Stimulated activated memory B cell treated with anti-CD40 and anti-IgM and Interleukin-4, amounts not matched to agents 10 μg/mL and 1 μg/mL and 100 μg/mL, for 72 hours (primary cell): ENCODE measurements at regions not wholly inside any gene's neighbourhood (a gene's known extent, or its start where the extent isn't known, plus 50 kb on each side); places are given as distances from the start of the nearest gene placed in this dataset.
"Not testable (repeated sequence)": the region's sequence is repeated elsewhere in the genome, so short reads cannot be mapped to it uniquely, and the experiment has no call there.

Experiments
- ATAC-seq: fragments of 150-1000 bp; cut with Tn5 transposase; 2 replicates; pipeline ENCODE4 v1.10.0; 2021
- H3K27ac Mint-ChIP-seq: one replicate; pipeline ENCODE4 v1.8.0; 2022; ENCODE audit warnings: mild to moderate bottlenecking, mixed read lengths
- H3K27me3 Mint-ChIP-seq: one replicate; pipeline ENCODE4 v1.8.0; 2022; ENCODE audit warnings: mixed read lengths
- H3K36me3 Mint-ChIP-seq: one replicate; pipeline ENCODE4 v1.8.0; 2022; ENCODE audit warnings: mixed read lengths
- H3K4me1 Mint-ChIP-seq: one replicate; pipeline ENCODE4 v1.8.0; 2022; ENCODE audit warnings: mixed read lengths
- H3K4me3 Mint-ChIP-seq: one replicate; pipeline ENCODE4 v1.8.0; 2022; ENCODE audit warnings: mild to moderate bottlenecking, moderate library complexity, mixed read lengths
- H3K9me3 Mint-ChIP-seq: one replicate; pipeline ENCODE4 v1.8.0; 2022; ENCODE audit warnings: mixed read lengths

GRCh38 chrX:46244451-46244850 lies 300.8 kb downstream of the ZNF674 start:
- Mint-ChIP-seq H3K36me3 (no peaks in the 10 kb centered on the region), H3K27ac (no peak overlapping the region), H3K4me3 (no peak overlapping the region), H3K9me3 (no peaks in the 10 kb centered on the region), H3K27me3 (no peaks in the 10 kb centered on the region), H3K4me1 (no peaks in the 10 kb centered on the region)
- ATAC-seq: no peak

- no peak overlapping the region for H3K4me3 Mint-ChIP-seq
- no peaks in the 10 kb centered on the region for H3K36me3 Mint-ChIP-seq
- ATAC-seq: no peak
- H3K27ac Mint-ChIP-seq: no peak overlapping the region
- no peaks in the 10 kb centered on the region for H3K27me3 Mint-ChIP-seq
- H3K4me1 Mint-ChIP-seq: no peaks in the 10 kb centered on the region
- H3K9me3 Mint-ChIP-seq: no peaks in the 10 kb centered on the region
These were observed 308.8 kb downstream of the ZNF674 start for GRCh38 chrX:46236411-46236810.

GRCh38 chrX:46235778-46236177 lies 309.4 kb downstream of the ZNF674 start:
- no peak overlapping the region for H3K27ac Mint-ChIP-seq
- H3K9me3 Mint-ChIP-seq: no peaks in the 10 kb centered on the region
- no peaks in the 10 kb centered on the region for H3K27me3 Mint-ChIP-seq
- no peak for ATAC-seq
- H3K4me1 Mint-ChIP-seq: no peaks in the 10 kb centered on the region
- no peaks in the 10 kb centered on the region for H3K36me3 Mint-ChIP-seq
- no peak overlapping the region for H3K4me3 Mint-ChIP-seq

DNA sequence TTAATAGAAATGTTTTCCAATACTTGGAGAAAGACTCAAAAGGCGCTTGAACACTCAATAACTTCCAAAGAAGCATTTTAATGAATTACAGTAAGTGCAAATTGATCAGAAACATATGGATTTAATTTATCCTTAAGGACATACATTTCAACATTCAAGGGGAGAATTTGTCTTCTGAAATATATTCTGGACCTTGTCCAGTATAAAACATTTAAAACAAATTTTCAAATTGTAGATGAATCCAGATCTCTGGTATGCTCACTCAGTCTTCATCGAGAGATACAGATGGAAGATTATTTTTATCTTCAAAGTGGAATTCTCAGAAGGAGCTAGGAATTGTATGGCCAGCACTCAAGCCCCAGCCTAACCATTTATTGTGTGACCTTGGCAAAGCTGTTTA lies 310.4 kb downstream of the ZNF674 start:
- Mint-ChIP-seq H3K9me3 (no peaks in the 10 kb centered on the region), H3K27ac (no peak overlapping the region), H3K27me3 (no peaks in the 10 kb centered on the region), H3K36me3 (no peaks in the 10 kb centered on the region), H3K4me3 (no peak overlapping the region), H3K4me1 (no peaks in the 10 kb centered on the region)
- ATAC-seq: no peak

- Mint-ChIP-seq H3K9me3 (no peaks in the 10 kb centered on the region), H3K4me1 (no peaks in the 10 kb centered on the region), H3K27me3 (no peaks in the 10 kb centered on the region), H3K36me3 (no peaks in the 10 kb centered on the region), H3K27ac (no peak overlapping the region), H3K4me3 (no peak overlapping the region)
- no peak for ATAC-seq
These were observed 316.8 kb downstream of the ZNF674 start for GRCh38 chrX:46228389-46228788.

DNA sequence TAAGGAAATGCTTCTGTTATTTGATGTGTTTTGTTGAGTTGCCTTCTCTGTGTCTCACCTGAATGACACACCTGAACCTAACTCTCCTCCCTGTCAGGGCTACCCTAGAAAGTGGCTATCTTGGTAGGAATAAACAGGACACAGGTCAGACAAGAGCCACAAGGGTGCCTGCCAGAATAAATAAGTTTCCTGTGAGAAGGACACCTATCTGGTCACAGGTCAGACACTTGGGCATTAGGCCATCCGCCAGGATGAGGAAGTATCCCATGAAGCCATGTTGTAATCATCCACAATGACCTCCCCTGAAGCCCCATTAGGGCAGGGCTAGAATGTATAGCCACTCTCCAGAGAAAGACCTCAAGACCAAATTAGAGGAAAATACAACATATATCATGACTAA lies 318.8 kb downstream of the ZNF674 start:
- Mint-ChIP-seq H3K27ac (no peak overlapping the region), H3K27me3 (no peaks in the 10 kb centered on the region), H3K4me1 (no peaks in the 10 kb centered on the region), H3K9me3 (no peaks in the 10 kb centered on the region), H3K36me3 (no peaks in the 10 kb centered on the region), H3K4me3 (no peak overlapping the region)
- ATAC-seq: no peak

GRCh38 chrX:46223499-46223898 lies 321.7 kb downstream of the ZNF674 start:
- H3K4me1 Mint-ChIP-seq, H3K36me3 Mint-ChIP-seq, H3K4me3 Mint-ChIP-seq, ATAC-seq, H3K27me3 Mint-ChIP-seq, H3K9me3 Mint-ChIP-seq, H3K27ac Mint-ChIP-seq: not testable (repeated sequence)

DNA sequence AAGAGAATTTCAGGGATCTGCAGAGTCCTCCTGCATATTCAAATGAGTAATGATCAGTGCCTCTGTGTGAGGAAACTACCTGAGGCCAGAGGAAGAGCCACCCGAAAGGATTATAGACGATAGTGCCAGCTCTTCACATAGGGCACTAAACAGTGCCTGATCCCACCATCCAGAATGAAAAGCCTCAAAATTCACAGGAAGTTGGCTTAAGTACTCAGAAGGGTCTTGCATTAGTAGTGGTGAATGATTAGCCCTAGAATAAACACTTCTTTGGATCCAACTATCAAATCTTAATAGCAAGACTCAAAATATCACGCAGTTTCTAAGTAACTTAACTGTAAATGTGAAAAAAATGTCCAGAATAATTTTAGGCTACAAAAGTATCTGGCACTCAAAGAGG lies 324.4 kb downstream of the ZNF674 start:
- Mint-ChIP-seq H3K4me1 (no peaks in the 10 kb centered on the region), H3K36me3 (no peaks in the 10 kb centered on the region), H3K4me3 (no peak overlapping the region), H3K27me3 (no peaks in the 10 kb centered on the region), H3K27ac (no peak overlapping the region), H3K9me3 (no peaks in the 10 kb centered on the region)
- no peak for ATAC-seq

GRCh38 chrX:46218373-46218772 lies 326.8 kb downstream of the ZNF674 start:
- no peak for ATAC-seq
- no peaks in the 10 kb centered on the region for H3K27me3 Mint-ChIP-seq

DNA sequence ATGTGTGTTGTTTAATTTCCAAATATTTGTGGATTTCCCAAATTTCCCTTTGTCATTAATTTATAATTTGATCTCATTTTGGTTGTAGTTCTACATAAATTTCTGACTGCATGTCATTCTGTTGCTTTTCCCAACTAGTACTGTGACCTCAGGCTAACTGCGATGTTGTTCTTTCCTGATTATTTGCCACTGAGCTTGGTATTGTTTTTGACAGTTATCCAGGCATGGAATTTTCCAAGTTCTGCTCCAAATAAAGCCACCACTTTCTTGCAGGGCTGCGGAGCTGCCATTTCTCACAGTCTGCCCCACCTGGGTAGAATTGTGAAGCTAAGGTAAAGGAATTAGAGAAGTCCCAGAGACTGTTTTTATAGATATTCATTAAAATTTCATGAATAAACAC lies 328.8 kb downstream of the ZNF674 start:
- Mint-ChIP-seq H3K36me3 (no peaks in the 10 kb centered on the region), H3K9me3 (no peaks in the 10 kb centered on the region), H3K27ac (no peak overlapping the region), H3K27me3 (no peaks in the 10 kb centered on the region), H3K4me3 (no peak overlapping the region), H3K4me1 (no peaks in the 10 kb centered on the region)
- ATAC-seq: no peak

More at GRCh38 chrX:46218373-46218772, 326.8 kb downstream of the ZNF674 start:
- no peaks in the 10 kb centered on the region for H3K9me3 Mint-ChIP-seq
- H3K36me3 Mint-ChIP-seq: no peaks in the 10 kb centered on the region
- no peak overlapping the region for H3K4me3 Mint-ChIP-seq
- H3K27ac Mint-ChIP-seq: no peak overlapping the region
- no peaks in the 10 kb centered on the region for H3K4me1 Mint-ChIP-seq

DNA sequence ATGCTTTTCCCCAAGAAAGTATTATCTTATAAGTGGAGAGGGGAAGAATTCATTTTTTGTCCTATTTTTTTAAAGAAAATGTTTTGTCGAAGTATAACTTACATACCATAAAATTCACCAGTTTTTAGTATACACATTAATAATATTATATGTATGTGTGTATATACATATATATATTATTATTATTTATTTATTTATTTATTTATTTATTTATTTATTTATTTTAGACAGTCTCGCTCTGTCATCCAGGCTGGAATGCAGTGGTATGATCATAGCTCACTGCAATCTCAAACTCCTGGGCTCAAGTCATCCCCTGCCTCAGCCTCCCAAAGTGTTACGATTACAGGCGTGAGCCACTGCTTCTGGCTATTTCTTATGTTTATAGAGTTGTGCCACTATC lies 334.1 kb downstream of the ZNF674 start:
- Mint-ChIP-seq H3K27ac (no peak overlapping the region), H3K9me3 (no peaks in the 10 kb centered on the region), H3K27me3 (no peaks in the 10 kb centered on the region), H3K4me3 (no peak overlapping the region), H3K4me1 (no peaks in the 10 kb centered on the region), H3K36me3 (no peaks in the 10 kb centered on the region)
- ATAC-seq: no peak

DNA sequence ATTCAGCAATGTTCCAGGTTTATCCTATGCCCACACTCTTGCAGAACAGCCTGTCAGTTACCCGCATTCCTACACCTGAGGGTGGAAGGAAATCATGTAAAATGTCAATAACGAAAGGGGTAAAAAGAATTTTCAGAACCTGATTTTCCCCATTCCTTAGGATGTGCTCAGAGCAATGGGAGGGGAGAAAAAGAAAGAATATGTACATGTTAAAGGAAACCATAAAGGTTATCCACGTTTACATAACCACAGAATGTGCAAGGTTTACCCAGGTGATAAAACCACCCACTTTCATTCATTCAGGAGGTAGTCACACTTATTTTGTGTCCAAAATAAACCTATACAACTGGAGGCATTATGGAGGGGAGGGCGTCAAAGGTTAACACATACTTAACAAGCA lies 335.5 kb downstream of the ZNF674 start:
- Mint-ChIP-seq H3K36me3 (no peaks in the 10 kb centered on the region), H3K27ac (no peak overlapping the region), H3K9me3 (no peaks in the 10 kb centered on the region), H3K27me3 (no peaks in the 10 kb centered on the region), H3K4me1 (no peaks in the 10 kb centered on the region), H3K4me3 (no peak overlapping the region)
- no peak for ATAC-seq

- H3K4me3 Mint-ChIP-seq: no peak overlapping the region
- no peak for ATAC-seq
- H3K27ac Mint-ChIP-seq: no peak overlapping the region
- H3K27me3 Mint-ChIP-seq: no peaks in the 10 kb centered on the region
- no peaks in the 10 kb centered on the region for H3K4me1 Mint-ChIP-seq
- no peaks in the 10 kb centered on the region for H3K9me3 Mint-ChIP-seq
- H3K36me3 Mint-ChIP-seq: no peaks in the 10 kb centered on the region
These were observed 336.2 kb downstream of the ZNF674 start for GRCh38 chrX:46209037-46209436.

- ATAC-seq: no peak
- H3K4me3 Mint-ChIP-seq: no peak overlapping the region
- H3K4me1 Mint-ChIP-seq: no peaks in the 10 kb centered on the region
- no peak overlapping the region for H3K27ac Mint-ChIP-seq
- peaks cover 3% of the 10 kb centered on the region for H3K27me3 Mint-ChIP-seq
- H3K9me3 Mint-ChIP-seq: no peaks in the 10 kb centered on the region
- no peaks in the 10 kb centered on the region for H3K36me3 Mint-ChIP-seq
These were observed 336.9 kb downstream of the ZNF674 start for GRCh38 chrX:46208225-46208854.

- Mint-ChIP-seq H3K4me3 (no peak overlapping the region), H3K27me3 (peaks cover 8% of the 10 kb centered on the region), H3K27ac (no peak overlapping the region), H3K36me3 (no peaks in the 10 kb centered on the region), H3K4me1 (no peaks in the 10 kb centered on the region), H3K9me3 (no peaks in the 10 kb centered on the region)
- ATAC-seq: no peak
These were observed 340.3 kb downstream of the ZNF674 start for GRCh38 chrX:46204721-46205422.

DNA sequence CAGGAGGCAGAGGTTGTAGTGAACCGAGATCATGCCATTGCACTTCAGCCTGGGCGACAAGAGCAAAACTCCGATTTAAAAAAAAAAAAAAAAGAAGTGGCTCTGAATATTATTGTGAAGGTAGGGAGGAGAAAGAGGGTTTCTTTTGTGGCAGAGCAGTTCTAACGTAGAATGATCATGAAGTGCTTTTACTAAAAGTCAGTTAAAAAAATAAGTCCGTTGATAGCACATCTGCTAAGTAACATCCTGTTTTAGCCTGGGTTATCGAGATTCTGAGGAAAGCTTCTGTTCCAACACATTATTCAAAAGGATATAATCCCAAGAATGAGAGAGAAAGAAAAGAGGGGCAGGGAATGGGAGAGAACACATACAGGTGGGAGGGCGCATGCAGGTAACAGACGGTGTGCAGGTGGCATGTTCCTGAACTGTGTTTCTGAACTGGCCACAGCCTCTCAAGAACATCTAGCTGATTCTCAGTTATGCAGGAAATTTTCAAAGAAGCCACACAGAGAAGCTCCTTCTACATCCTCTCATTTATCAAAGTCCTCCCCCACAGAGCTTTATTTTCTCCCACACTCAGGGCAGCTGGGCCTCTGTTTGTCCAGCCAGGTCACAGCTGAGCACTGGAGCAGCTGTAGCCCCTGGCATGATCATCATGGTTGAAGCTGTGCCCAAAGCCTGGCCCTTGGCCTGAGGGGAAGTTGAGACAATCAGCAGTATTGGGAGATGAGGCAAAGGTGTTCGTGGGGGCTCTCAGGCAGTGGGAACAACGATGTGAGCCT lies 342.3 kb downstream of the ZNF674 start:
- no peaks in the 10 kb centered on the region for H3K9me3 Mint-ChIP-seq
- H3K36me3 Mint-ChIP-seq: no peaks in the 10 kb centered on the region
- no peaks in the 10 kb centered on the region for H3K4me1 Mint-ChIP-seq
- no peak overlapping the region for H3K27ac Mint-ChIP-seq
- no peak overlapping the region for H3K4me3 Mint-ChIP-seq
- ATAC-seq: no peak
- peaks cover 8% of the 10 kb centered on the region for H3K27me3 Mint-ChIP-seq
